HCT116 (cell line): ENCODE measurements at regions not wholly inside any gene's neighbourhood (a gene's known extent, or its start where the extent isn't known, plus 50 kb on each side); places are given as distances from the start of the nearest gene placed in this dataset.
A peak's percentile ranks its signal among the peaks of the same experiment; 100 is the strongest.

Source experiments
- ATAC-seq: fragments of 200-7000 bp; cut with Tn5 transposase; 2 replicates; pipeline ENCODE4 v1.9.1; 2020; ENCODE audit warnings: mild to moderate bottlenecking, moderate library complexity
- BruUV-seq: library from RNA; stranded (reverse); fragments of 400-500 nt; replicated peaks from 2 replicates; lab custom pipeline; 2021; lab: Mats Ljungman, UMichigan
- CTCF ChIA-PET: fragments of 300-600 bp; sonication (Branson Sonifier 250); formaldehyde crosslinking; loops from one replicate; lab custom pipeline; 2021; ENCODE audit warnings: antibody characterized with exemption; lab: Charles Lee
- POLR2A ChIA-PET: fragments of 300-600, 350-600 bp; sonication (Branson Sonifier 250); formaldehyde crosslinking; loops from one replicate; lab custom pipeline; 2021; ENCODE audit warnings: antibody characterized with exemption; lab: Charles Lee
- RAD21 ChIA-PET, 2 experiments: fragments of 300-600 bp; sonication (Branson Sonifier 250); formaldehyde crosslinking; loops; one replicate each; lab custom pipeline; 2023; ENCODE audit warnings: low total read pairs in 2 of 2; ENCODE audit not compliant: uncharacterized antibody in 2 of 2, unreplicated experiment in 2 of 2, low non-redundant PET in 1 of 2; lab: Charles Lee
- DNase-seq: peaks from one replicate; pipeline ENCODE4 v3.0.0-alpha.2; 2010; ENCODE audit warnings: low read depth, low spot score
- H2AFZ ChIP-seq: fragments of 200-600 bp; shearing (Covaris generic), sonication (generic); 2 replicates; pipeline ENCODE4 v1.6.1; 2017; ENCODE audit warnings: low read depth, mixed run types, mixed read lengths, antibody characterized with exemption, low read length; ENCODE audit not compliant: poor library complexity, severe bottlenecking
- H3K27ac ChIP-seq: 2 replicates; pipeline ENCODE4 v1.5.1; 2012; ENCODE audit warnings: low read depth, low read length
- H3K27me3 ChIP-seq: fragments of 200-600 bp; sonication (generic); 2 replicates; pipeline ENCODE4 v1.6.1; 2016; ENCODE audit warnings: mixed run types, low read length, mixed read lengths; ENCODE audit not compliant: insufficient read depth
- H3K36me3 ChIP-seq, 2 experiments: fragments of 200-500 bp in 1 of 2; fragments of 200-600 bp in 1 of 2; sonication (Bioruptor generic) in 1 of 2; sonication (generic) in 1 of 2; 2 replicates each; pipeline versions ENCODE4 v1.5.1 to v1.6.1; 2014 to 2016; ENCODE audit warnings: low read length in 2 of 2, inconsistent platforms in 1 of 2, mixed read lengths in 1 of 2, mixed run types in 1 of 2; ENCODE audit not compliant: insufficient read depth in 2 of 2, control insufficient read depth in 1 of 2
- H3K4me1 ChIP-seq, 2 experiments: fragments of 200-600 bp in 1 of 2; sonication (generic) in 1 of 2; 2 replicates each; pipeline versions ENCODE4 v1.5.1 to v1.6.1; 2012 to 2017; ENCODE audit warnings: low read length in 2 of 2, inconsistent platforms in 1 of 2, mild to moderate bottlenecking in 1 of 2, mixed read lengths in 1 of 2, mixed run types in 1 of 2, moderate library complexity in 1 of 2; ENCODE audit not compliant: insufficient read depth in 2 of 2, control insufficient read depth in 1 of 2
- H3K4me2 ChIP-seq: fragments of 200-600 bp; sonication (generic); 2 replicates; pipeline ENCODE4 v1.6.1; 2017; ENCODE audit warnings: mixed run types, low read length, mixed read lengths
- H3K4me3 ChIP-seq, 2 experiments: fragments of 200-600 bp in 1 of 2; sonication (generic) in 1 of 2; replicated peaks in 1 of 2; 2 replicates each; pipeline ENCODE4 v1.5.1; 2011 to 2016; ENCODE audit warnings: low read length in 2 of 2, control low read depth in 1 of 2, low read depth in 1 of 2, mild to moderate bottlenecking in 1 of 2, mixed read lengths in 1 of 2, mixed run types in 1 of 2
- H3K79me2 ChIP-seq: fragments of 200-600 bp; sonication (generic); 2 replicates; pipeline ENCODE4 v1.6.1; 2017; ENCODE audit warnings: mild to moderate bottlenecking, mixed run types, low read length, moderate library complexity, mixed read lengths; ENCODE audit not compliant: insufficient read depth
- H3K9ac ChIP-seq: fragments of 200-600 bp; sonication (generic); 2 replicates; pipeline ENCODE4 v1.6.1; 2016; ENCODE audit warnings: low read length, mixed read lengths
- H3K9me2 ChIP-seq: fragments of 200-600 bp; sonication (generic), shearing (Covaris generic); 2 replicates; pipeline ENCODE4 v1.6.1; 2017; ENCODE audit warnings: mixed run types, mild to moderate bottlenecking, moderate library complexity; ENCODE audit not compliant: insufficient read depth
- H3K9me3 ChIP-seq, 2 experiments: fragments of 200-500 bp in 1 of 2; fragments of 200-600 bp in 1 of 2; sonication (Bioruptor generic) in 1 of 2; sonication (generic) in 1 of 2; 2 replicates each; pipeline ENCODE4 v1.6.1; 2014 to 2017; ENCODE audit warnings: low read length in 2 of 2, mixed read lengths in 2 of 2, inconsistent platforms in 1 of 2, low read depth in 1 of 2, mild to moderate bottlenecking in 1 of 2, mixed run types in 1 of 2, moderate library complexity in 1 of 2; ENCODE audit not compliant: control insufficient read depth in 1 of 2, insufficient read depth in 1 of 2
- H4K20me1 ChIP-seq: fragments of 200-600 bp; sonication (generic), shearing (Covaris generic); 2 replicates; pipeline ENCODE4 v1.6.1; 2017; ENCODE audit warnings: mixed run types, mild to moderate bottlenecking, moderate library complexity; ENCODE audit not compliant: insufficient read depth
- ELF1 ChIP-seq: IDR thresholded peaks from 2 replicates; pipeline ENCODE4 v1.6.1; 2012; ENCODE audit warnings: low read depth, borderline replicate concordance
- EZH2phosphoT487 ChIP-seq: fragments of 200-600 bp; IDR thresholded peaks from 2 replicates; pipeline ENCODE4 v1.6.1; 2018; ENCODE audit warnings: antibody characterized with exemption, borderline replicate concordance
- FOSL1 ChIP-seq: IDR thresholded peaks from 2 replicates; pipeline ENCODE4 v1.6.1; 2012; ENCODE audit warnings: low read depth
- JUND ChIP-seq: IDR thresholded peaks from 2 replicates; pipeline ENCODE4 v1.6.1; 2012
- TCF7L2 ChIP-seq: IDR thresholded peaks from 2 replicates; pipeline ENCODE4 v1.7.0; 2011; ENCODE audit warnings: borderline replicate concordance, inconsistent platforms; ENCODE audit not compliant: insufficient read depth, insufficient read length; ENCODE audit errors: extremely low read depth
- ZFX ChIP-seq: fragments of 450-650 bp; IDR thresholded peaks from 2 replicates; pipeline ENCODE4 v1.6.1; 2017
- intact Hi-C: fragments of 100-400 bp; cut with micrococcal nuclease; formaldehyde crosslinking; loops from 2 replicates; pipeline ENCODE4 v1.10.0; 2022

- Histone ChIP-seq H3K79me2 (no peaks in the 10 kb centered on the region), H4K20me1 (no peaks in the 10 kb centered on the region), H3K27me3 (no peaks in the 10 kb centered on the region), H3K9ac (no peak overlapping the region), H3K4me1 (peaks cover 3 to 17% of the 10 kb centered on the region in 2 experiments; a peak in 3 of 4 replicates), H3K4me3 (no peak overlapping the region), H3K36me3 (no peaks in the 10 kb centered on the region), H3K9me2 (no peaks in the 10 kb centered on the region), H2AFZ (no peak overlapping the region), H3K27ac (no peak overlapping the region), H3K9me3 (no peaks in the 10 kb centered on the region), H3K4me2 (no peak overlapping the region)
- RAD21 ChIA-PET, result no interaction called here
- BruUV-seq, result no TSS peak
- CTCF ChIA-PET, result interaction anchor here (1.2 kb wide), 1 partner anchor 94 kb away, joined by 4 read pairs; no protein-coding TSS in a partner anchor
- TF ChIP-seq ELF1 (no peak), ZFX (no peak), FOSL1 (no peak), TCF7L2 (no peak), EZH2phosphoT487 (no peak)
- no peak for ATAC-seq
- DNase-seq, result no peak
- POLR2A ChIA-PET, result no interaction called here
- intact Hi-C loops, result loop anchor here (10.0 kb wide), 1 partner anchor 1683 kb away; the partner anchor contains the start of gene C8B
These were observed 66.9 kb upstream of the USP24 start for GRCh38 chr1:55282058-55282457.

GRCh38 chr1:55280731-55281130 lies 65.6 kb upstream of the USP24 start:
- POLR2A ChIA-PET, result no interaction called here

More at GRCh38 chr1:55280731-55281130, 65.6 kb upstream of the USP24 start:
- no peak overlapping the region for H3K27ac ChIP-seq
- H3K36me3 ChIP-seq, result no peaks in the 10 kb centered on the region
- BruUV-seq, result no TSS peak
- intact Hi-C loops, result loop anchor here (10.0 kb wide), 1 partner anchor 1684 kb away; the partner anchor contains the start of gene C8B
- CTCF ChIA-PET, result interaction anchor here (1.1 to 1.4 kb wide), 3 partner anchors 57 to 138 kb away, joined by 3 to 5 read pairs (median 3); no protein-coding TSS in a partner anchor
- H3K4me3 ChIP-seq, result no peak overlapping the region
- H3K9me2 ChIP-seq, result no peaks in the 10 kb centered on the region
- no peaks in the 10 kb centered on the region for H3K9me3 ChIP-seq
- ATAC-seq, result no peak
- RAD21 ChIA-PET, result no interaction called here
- no peaks in the 10 kb centered on the region for H3K79me2 ChIP-seq
- TF ChIP-seq JUND (no peak), TCF7L2 (peak; percentile 71)
- H3K9ac ChIP-seq, result no peak overlapping the region
- H2AFZ ChIP-seq, result no peak overlapping the region
- no peaks in the 10 kb centered on the region for H3K27me3 ChIP-seq
- no peak overlapping the region for H3K4me2 ChIP-seq
- no peak for DNase-seq
- H4K20me1 ChIP-seq, result no peaks in the 10 kb centered on the region
- peaks cover 4 to 17% of the 10 kb centered on the region in 2 experiments; a peak in 3 of 4 replicates for H3K4me1 ChIP-seq
